ENCODE measurements at regions not wholly inside any gene's neighbourhood (a gene's known extent, or its start where the extent isn't known, plus 50 kb on each side); places are given as distances from the start of the nearest gene placed in this dataset.

DNA sequence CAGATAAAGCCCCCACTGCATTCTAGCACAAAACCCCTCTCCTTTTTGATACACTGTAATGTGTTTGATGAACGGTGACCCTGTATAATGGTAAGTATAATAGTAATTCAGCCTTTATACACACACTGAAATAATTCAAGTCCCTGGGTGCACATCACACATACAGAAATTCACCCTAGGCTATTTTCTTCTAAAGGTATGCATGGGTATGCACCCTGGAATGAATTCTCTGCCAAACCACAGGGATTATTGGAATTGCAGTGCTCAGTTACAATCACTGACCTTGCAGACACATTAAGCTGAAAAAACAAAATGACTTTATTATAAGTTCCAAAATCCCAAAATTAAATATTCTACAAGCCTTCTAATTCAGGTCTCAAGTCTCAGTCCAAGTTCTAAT lies 245.9 kb upstream of the FAT3 start:
- H3K9me3 ChIP-seq (ENCODE audit: control insufficient read depth in 1 of 2, low read length in 2 of 2): no peaks in the 10 kb centered on the region
- no peaks in the 10 kb centered on the region for H3K4me1 ChIP-seq (ENCODE audit: insufficient read depth, low read length)
- no peaks in the 10 kb centered on the region for H3K36me3 ChIP-seq (ENCODE audit: insufficient read depth, low read length)
- CTCF ChIA-PET (ENCODE audit: partially characterized antibody): no interaction called here
- intact Hi-C loops (cut with micrococcal nuclease): no loop called here
- no peak for DNase-seq
- POLR2A ChIA-PET (ENCODE audit: partially characterized antibody): no interaction called here
- H3K27me3 ChIP-seq (ENCODE audit: insufficient read depth, low read length): no peaks in the 10 kb centered on the region
- Mint-ChIP-seq H3K4me3 (no peak overlapping the region), H3K9me3 (peaks cover 0 to 14% (median 5%) of the 10 kb centered on the region in 8 donors), H3K36me3 (no peaks in the 10 kb centered on the region), H3K27ac (no peak overlapping the region), H3K4me1 (no peaks in the 10 kb centered on the region), H3K27me3 (no peaks in the 10 kb centered on the region)
- no peak overlapping the region for H3K27ac ChIP-seq (ENCODE audit: low read depth, low read length)
- no peak overlapping the region for H3K4me3 ChIP-seq (ENCODE audit: low read length in 2 of 2)

GRCh38 chr11:91972665-91973266 lies 251.9 kb upstream of the FAT3 start:
- intact Hi-C loops (cut with micrococcal nuclease): no loop called here
- DNase-seq: no peak
- Mint-ChIP-seq H3K27ac (no peak overlapping the region), H3K4me3 (no peak overlapping the region), H3K36me3 (no peaks in the 10 kb centered on the region), H3K9me3 (peaks cover 0 to 6% (median 4%) of the 10 kb centered on the region in 8 donors), H3K4me1 (no peaks in the 10 kb centered on the region), H3K27me3 (no peaks in the 10 kb centered on the region)
- Histone ChIP-seq H3K9me3 (ENCODE audit: control insufficient read depth in 1 of 2, low read length in 2 of 2) (no peaks in the 10 kb centered on the region), H3K27ac (ENCODE audit: low read depth, low read length) (no peak overlapping the region), H3K36me3 (ENCODE audit: insufficient read depth, low read length) (no peaks in the 10 kb centered on the region), H3K4me1 (ENCODE audit: insufficient read depth, low read length) (no peaks in the 10 kb centered on the region), H3K4me3 (ENCODE audit: low read length in 2 of 2) (no peak overlapping the region), H3K27me3 (ENCODE audit: insufficient read depth, low read length) (no peaks in the 10 kb centered on the region)
- CTCF ChIA-PET (ENCODE audit: partially characterized antibody): no interaction called here
- POLR2A ChIA-PET (ENCODE audit: partially characterized antibody): no interaction called here

DNA sequence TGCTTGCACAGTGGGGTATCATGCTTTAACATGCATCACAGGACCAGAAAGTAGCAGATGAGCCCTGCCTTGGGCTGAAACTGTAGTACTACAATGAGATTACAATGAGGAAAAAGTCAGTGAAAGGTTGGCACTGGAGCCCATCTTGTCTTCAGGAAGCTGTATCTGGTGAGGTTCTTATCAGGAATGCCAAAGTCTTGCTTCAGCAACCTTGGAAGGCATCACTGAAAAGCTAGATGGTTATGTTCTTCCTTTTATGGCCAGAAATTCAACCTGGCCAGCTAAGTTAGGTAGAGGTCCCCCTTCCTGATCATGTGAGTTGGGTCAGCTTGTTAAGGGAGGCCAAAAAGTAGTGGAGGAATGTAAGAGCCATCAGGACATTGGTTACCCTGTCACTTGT lies 254.0 kb upstream of the FAT3 start:
- intact Hi-C loops (cut with micrococcal nuclease): no loop called here
- peaks cover 0 to 10% (median 3%) of the 10 kb centered on the region in 8 donors for H3K9me3 Mint-ChIP-seq
- H3K4me3 Mint-ChIP-seq: no peak overlapping the region
- H3K36me3 ChIP-seq (ENCODE audit: insufficient read depth, low read length): no peaks in the 10 kb centered on the region
- H3K27me3 ChIP-seq (ENCODE audit: insufficient read depth, low read length): no peaks in the 10 kb centered on the region
- no peaks in the 10 kb centered on the region for H3K36me3 Mint-ChIP-seq
- H3K27me3 Mint-ChIP-seq: no peaks in the 10 kb centered on the region
- ChIA-PET POLR2A (ENCODE audit: partially characterized antibody) (no interaction called here), CTCF (ENCODE audit: partially characterized antibody) (no interaction called here)
- H3K27ac Mint-ChIP-seq: no peak overlapping the region
- H3K4me1 Mint-ChIP-seq: no peaks in the 10 kb centered on the region
- H3K9me3 ChIP-seq (ENCODE audit: control insufficient read depth in 1 of 2, low read length in 2 of 2): no peaks in the 10 kb centered on the region
- no peaks in the 10 kb centered on the region for H3K4me1 ChIP-seq (ENCODE audit: insufficient read depth, low read length)
- H3K27ac ChIP-seq (ENCODE audit: low read depth, low read length): no peak overlapping the region
- H3K4me3 ChIP-seq (ENCODE audit: low read length in 2 of 2): no peak overlapping the region
- DNase-seq: no peak

DNA sequence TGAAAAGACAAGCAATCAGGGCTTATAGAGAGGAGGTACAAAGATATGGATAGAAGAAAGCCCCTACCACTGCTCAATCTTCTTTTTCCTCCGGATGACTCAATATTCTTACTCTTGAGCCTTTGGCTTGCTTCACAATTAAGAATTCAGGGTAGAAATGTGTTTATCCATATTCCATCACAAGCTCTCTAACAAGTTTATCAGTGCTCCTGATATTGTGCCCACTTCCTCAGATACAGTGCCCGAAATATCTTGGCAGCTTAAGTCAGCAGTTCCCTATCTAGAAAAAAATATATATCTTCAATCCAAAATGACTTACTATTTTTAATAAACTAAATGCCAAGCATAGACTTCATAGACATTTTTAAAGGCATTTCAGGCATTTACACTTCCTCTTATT lies 255.1 kb upstream of the FAT3 start:
- POLR2A ChIA-PET (ENCODE audit: partially characterized antibody): no interaction called here
- intact Hi-C loops (cut with micrococcal nuclease): no loop called here
- H3K27me3 ChIP-seq (ENCODE audit: insufficient read depth, low read length): no peaks in the 10 kb centered on the region
- H3K9me3 ChIP-seq (ENCODE audit: control insufficient read depth in 1 of 2, low read length in 2 of 2): no peaks in the 10 kb centered on the region
- Mint-ChIP-seq H3K4me1 (no peaks in the 10 kb centered on the region), H3K9me3 (peaks cover 0 to 10% (median 4%) of the 10 kb centered on the region in 8 donors), H3K36me3 (no peaks in the 10 kb centered on the region), H3K4me3 (no peak overlapping the region), H3K27me3 (no peaks in the 10 kb centered on the region), H3K27ac (no peak overlapping the region)
- DNase-seq: no peak
- H3K27ac ChIP-seq (ENCODE audit: low read depth, low read length): no peak overlapping the region
- no peak overlapping the region for H3K4me3 ChIP-seq (ENCODE audit: low read length in 2 of 2)
- CTCF ChIA-PET (ENCODE audit: partially characterized antibody): no interaction called here
- no peaks in the 10 kb centered on the region for H3K4me1 ChIP-seq (ENCODE audit: insufficient read depth, low read length)
- H3K36me3 ChIP-seq (ENCODE audit: insufficient read depth, low read length): no peaks in the 10 kb centered on the region

DNA sequence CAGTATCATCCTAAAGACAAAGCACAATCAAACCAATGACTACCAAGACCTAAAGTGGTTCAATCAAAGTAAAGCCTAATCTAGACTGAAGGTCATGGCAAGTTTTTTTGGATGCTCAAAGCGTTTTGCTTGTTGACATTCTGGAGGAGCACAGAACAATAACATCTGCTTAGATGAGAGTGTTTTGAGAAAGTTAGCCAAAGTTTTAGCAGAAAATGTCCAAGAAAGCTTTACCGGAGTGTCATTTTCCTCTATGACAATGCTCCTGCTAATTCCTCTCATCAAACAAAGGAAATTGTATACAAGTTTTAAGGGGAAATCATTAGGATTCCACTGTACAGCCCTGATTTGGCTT lies 256.9 kb upstream of the FAT3 start:
- no peaks in the 10 kb centered on the region for H3K27me3 Mint-ChIP-seq
- Histone ChIP-seq H3K27me3 (ENCODE audit: insufficient read depth, low read length) (no peaks in the 10 kb centered on the region), H3K36me3 (ENCODE audit: insufficient read depth, low read length) (no peaks in the 10 kb centered on the region), H3K4me1 (ENCODE audit: insufficient read depth, low read length) (no peaks in the 10 kb centered on the region), H3K9me3 (ENCODE audit: control insufficient read depth in 1 of 2, low read length in 2 of 2) (no peaks in the 10 kb centered on the region), H3K4me3 (ENCODE audit: low read length in 2 of 2) (no peak overlapping the region), H3K27ac (ENCODE audit: low read depth, low read length) (no peak overlapping the region)
- no peak overlapping the region for H3K27ac Mint-ChIP-seq
- no peak for DNase-seq
- H3K36me3 Mint-ChIP-seq: no peaks in the 10 kb centered on the region
- H3K4me3 Mint-ChIP-seq: no peak overlapping the region
- POLR2A ChIA-PET (ENCODE audit: partially characterized antibody): no interaction called here
- intact Hi-C loops (cut with micrococcal nuclease): no loop called here
- H3K9me3 Mint-ChIP-seq: peaks cover 0 to 11% (median 6%) of the 10 kb centered on the region in 8 donors
- H3K4me1 Mint-ChIP-seq: no peaks in the 10 kb centered on the region
- CTCF ChIA-PET (ENCODE audit: partially characterized antibody): no interaction called here

DNA sequence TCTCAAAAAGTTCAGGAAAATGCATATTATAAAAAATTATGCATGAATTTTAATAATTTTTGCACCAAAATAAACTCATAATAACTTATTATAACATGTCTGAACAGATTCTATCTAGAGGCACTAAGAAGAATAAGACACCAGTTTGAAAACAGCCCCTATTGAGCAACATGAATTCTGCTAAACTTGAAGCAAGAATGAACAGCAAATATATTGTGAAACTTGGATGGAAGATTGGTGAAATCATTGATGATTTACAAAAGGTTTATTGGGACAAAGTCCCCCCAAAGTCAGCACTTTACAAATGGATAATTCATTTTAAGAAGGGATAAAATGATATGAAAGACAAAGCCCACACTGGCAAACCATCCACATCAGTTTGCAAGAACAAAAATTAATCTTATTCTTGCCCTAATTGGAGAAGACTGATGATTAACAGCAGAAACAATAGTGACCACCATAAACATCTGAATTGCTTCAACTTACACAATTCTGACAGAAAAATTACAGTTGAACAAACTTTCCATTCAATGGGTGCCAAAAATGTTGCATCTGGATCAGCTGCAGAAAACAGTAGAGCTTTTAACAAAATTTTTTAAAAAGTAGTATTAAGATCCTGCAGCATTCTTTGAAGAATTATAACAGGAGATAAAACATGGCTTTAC lies 257.5 kb upstream of the FAT3 start:
- Mint-ChIP-seq H3K4me1 (no peaks in the 10 kb centered on the region), H3K27me3 (no peaks in the 10 kb centered on the region), H3K27ac (no peak overlapping the region), H3K36me3 (no peaks in the 10 kb centered on the region), H3K4me3 (no peak overlapping the region), H3K9me3 (peaks cover 0 to 12% (median 8%) of the 10 kb centered on the region in 8 donors)
- H3K9me3 ChIP-seq (ENCODE audit: control insufficient read depth in 1 of 2, low read length in 2 of 2): no peaks in the 10 kb centered on the region
- no peaks in the 10 kb centered on the region for H3K36me3 ChIP-seq (ENCODE audit: insufficient read depth, low read length)
- no peak overlapping the region for H3K4me3 ChIP-seq (ENCODE audit: low read length in 2 of 2)
- ChIA-PET CTCF (ENCODE audit: partially characterized antibody) (no interaction called here), POLR2A (ENCODE audit: partially characterized antibody) (no interaction called here)
- no peak overlapping the region for H3K27ac ChIP-seq (ENCODE audit: low read depth, low read length)
- no peaks in the 10 kb centered on the region for H3K27me3 ChIP-seq (ENCODE audit: insufficient read depth, low read length)
- no peaks in the 10 kb centered on the region for H3K4me1 ChIP-seq (ENCODE audit: insufficient read depth, low read length)
- no peak for DNase-seq
- intact Hi-C loops (cut with micrococcal nuclease): no loop called here

DNA sequence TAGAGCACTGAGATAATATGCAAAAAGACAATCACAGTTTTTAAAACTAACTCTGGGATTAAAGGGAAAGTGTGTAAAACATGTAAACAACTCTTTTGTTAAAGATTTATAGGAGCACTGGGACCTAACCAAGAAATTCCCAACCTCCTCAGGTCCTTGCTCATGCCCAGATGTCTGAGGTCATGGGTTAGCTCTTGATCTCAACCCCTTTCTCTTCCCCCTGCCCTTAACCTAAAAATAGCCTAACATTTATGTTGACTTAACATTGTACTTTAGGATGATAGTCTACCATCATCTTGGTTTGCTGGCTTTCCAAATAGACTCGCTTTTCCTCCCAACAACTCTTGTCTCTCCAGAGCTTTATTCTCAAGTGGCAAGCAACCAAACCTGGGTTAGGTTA lies 258.2 kb upstream of the FAT3 start:
- H3K4me3 Mint-ChIP-seq: no peak overlapping the region
- H3K4me1 Mint-ChIP-seq: no peaks in the 10 kb centered on the region
- Histone ChIP-seq H3K9me3 (ENCODE audit: control insufficient read depth in 1 of 2, low read length in 2 of 2) (no peaks in the 10 kb centered on the region), H3K27me3 (ENCODE audit: insufficient read depth, low read length) (no peaks in the 10 kb centered on the region), H3K4me3 (ENCODE audit: low read length in 2 of 2) (no peak overlapping the region), H3K4me1 (ENCODE audit: insufficient read depth, low read length) (no peaks in the 10 kb centered on the region), H3K27ac (ENCODE audit: low read depth, low read length) (no peak overlapping the region), H3K36me3 (ENCODE audit: insufficient read depth, low read length) (no peaks in the 10 kb centered on the region)
- intact Hi-C loops (cut with micrococcal nuclease): no loop called here
- peaks cover 3 to 17% (median 10%) of the 10 kb centered on the region in 8 donors for H3K9me3 Mint-ChIP-seq
- POLR2A ChIA-PET (ENCODE audit: partially characterized antibody): no interaction called here
- no peaks in the 10 kb centered on the region for H3K36me3 Mint-ChIP-seq
- H3K27ac Mint-ChIP-seq: no peak overlapping the region
- no peaks in the 10 kb centered on the region for H3K27me3 Mint-ChIP-seq
- no peak for DNase-seq
- CTCF ChIA-PET (ENCODE audit: partially characterized antibody): no interaction called here

DNA sequence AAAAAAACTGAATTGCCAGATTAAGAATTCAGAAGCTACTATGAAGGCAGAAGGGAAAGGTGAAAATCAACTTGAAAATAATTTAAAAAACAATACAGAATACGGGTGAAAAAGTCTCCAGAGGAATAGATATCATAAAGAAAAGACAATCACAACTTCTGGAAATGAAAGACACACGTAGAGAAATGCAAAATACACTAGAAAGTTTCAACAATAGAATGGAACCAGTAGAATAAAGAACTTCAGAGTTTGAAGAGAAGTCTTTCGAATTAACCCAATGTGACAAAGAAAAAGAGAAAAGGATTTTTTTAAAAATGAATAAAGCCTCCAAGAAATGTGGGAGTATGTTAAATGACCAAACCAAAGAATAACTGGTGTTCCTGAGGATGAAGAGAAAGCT lies 263.8 kb upstream of the FAT3 start:
- intact Hi-C loops (cut with micrococcal nuclease): no loop called here
- Mint-ChIP-seq H3K4me1 (no peaks in the 10 kb centered on the region), H3K4me3 (no peak overlapping the region), H3K27me3 (no peaks in the 10 kb centered on the region), H3K27ac (no peak overlapping the region), H3K36me3 (no peaks in the 10 kb centered on the region), H3K9me3 (peaks cover 6 to 47% (median 34%) of the 10 kb centered on the region in 8 donors)
- peaks cover 0 to 5% of the 10 kb centered on the region in 2 donors for H3K9me3 ChIP-seq (ENCODE audit: control insufficient read depth in 1 of 2, low read length in 2 of 2)
- H3K36me3 ChIP-seq (ENCODE audit: insufficient read depth, low read length): no peaks in the 10 kb centered on the region
- ChIA-PET CTCF (ENCODE audit: partially characterized antibody) (no interaction called here), POLR2A (ENCODE audit: partially characterized antibody) (no interaction called here)
- H3K4me3 ChIP-seq (ENCODE audit: low read length in 2 of 2): no peak overlapping the region
- no peaks in the 10 kb centered on the region for H3K4me1 ChIP-seq (ENCODE audit: insufficient read depth, low read length)
- H3K27me3 ChIP-seq (ENCODE audit: insufficient read depth, low read length): no peaks in the 10 kb centered on the region
- DNase-seq: no peak
- H3K27ac ChIP-seq (ENCODE audit: low read depth, low read length): no peak overlapping the region
